CD4-positive, alpha-beta T cell (primary cell): ENCODE measurements at regions not wholly inside any gene's neighbourhood (a gene's known extent, or its start where the extent isn't known, plus 50 kb on each side); places are given as distances from the start of the nearest gene placed in this dataset.

Source experiments
- ATAC-seq: fragments of 200-7000 bp; cut with Tn5 transposase; one replicate; pipeline ENCODE4 v1.10.0; 2022; ENCODE audit warnings: mild to moderate bottlenecking; ENCODE audit not compliant: poor library complexity
- CTCF ChIA-PET: fragments of 350-600 bp; sonication (Branson Sonifier 250); formaldehyde crosslinking; loops from one replicate; lab custom pipeline; 2021; ENCODE audit warnings: antibody characterized with exemption, inconsistent platforms; lab: Charles Lee
- POLR2A ChIA-PET: fragments of 350-600 bp; sonication (Branson Sonifier 250); formaldehyde crosslinking; loops from one replicate; lab custom pipeline; 2021; ENCODE audit warnings: antibody characterized with exemption, inconsistent platforms; lab: Charles Lee
- DNase-seq, 14 experiments: peaks; one replicate each; pipeline ENCODE4 v3.0.0-alpha.2; 2013 to 2020; ENCODE audit warnings: mixed read lengths in 2 of 14
- H3K27ac ChIP-seq, 2 donors: one replicate each; pipeline versions ENCODE4 v1.5.1 to v1.7.0; 2013; ENCODE audit warnings: low read length in 2 of 2, low read depth in 1 of 2, mild to moderate bottlenecking in 1 of 2
- H3K27me3 ChIP-seq, 2 experiments: 1 replicate in 1 of 2; 2 replicates in 1 of 2; pipeline versions ENCODE4 v1.6.1 to v1.7.0; 2013; ENCODE audit warnings: low read length in 2 of 2, control low read depth in 1 of 2, mild to moderate bottlenecking in 1 of 2, moderate library complexity in 1 of 2; ENCODE audit not compliant: insufficient read depth in 2 of 2, control insufficient read depth in 1 of 2
- H3K36me3 ChIP-seq: one replicate; pipeline ENCODE4 v1.6.1; 2013; ENCODE audit warnings: low read length, control low read depth; ENCODE audit not compliant: insufficient read depth
- H3K4me1 ChIP-seq: one replicate; pipeline ENCODE4 v1.6.1; 2013; ENCODE audit warnings: low read length, control low read depth; ENCODE audit not compliant: insufficient read depth
- H3K4me3 ChIP-seq: one replicate; pipeline ENCODE4 v1.5.1; 2013; ENCODE audit warnings: mild to moderate bottlenecking, low read length, moderate library complexity
- H3K9me3 ChIP-seq, 2 experiments: 1 replicate in 1 of 2; 2 replicates in 1 of 2; pipeline versions ENCODE4 v1.6.1 to v1.7.0; 2013; ENCODE audit warnings: low read length in 2 of 2, mild to moderate bottlenecking in 2 of 2, control low read depth in 1 of 2, moderate library complexity in 1 of 2; ENCODE audit not compliant: control insufficient read depth in 1 of 2, insufficient read depth in 1 of 2
- H3K27ac Mint-ChIP-seq: one replicate; pipeline ENCODE4 v1.8.0; 2020; ENCODE audit warnings: mixed read lengths
- H3K27me3 Mint-ChIP-seq: one replicate; pipeline ENCODE4 v1.8.0; 2021; ENCODE audit warnings: mixed read lengths
- H3K36me3 Mint-ChIP-seq: one replicate; pipeline ENCODE4 v1.8.0; 2021; ENCODE audit warnings: low read depth, mixed read lengths
- H3K4me1 Mint-ChIP-seq: one replicate; pipeline ENCODE4 v1.8.0; 2021; ENCODE audit warnings: low read depth, mixed read lengths
- H3K4me3 Mint-ChIP-seq: one replicate; pipeline ENCODE4 v1.8.0; 2020; ENCODE audit warnings: mild to moderate bottlenecking, mixed read lengths
- H3K9me3 Mint-ChIP-seq: one replicate; pipeline ENCODE4 v1.8.0; 2020; ENCODE audit warnings: mixed read lengths
- CTCF ChIP-seq: fragments of 200-600 bp; IDR thresholded peaks from one replicate; pipeline ENCODE4 v1.8.0; 2022; ENCODE audit warnings: antibody characterized with exemption, mild to moderate bottlenecking
- intact Hi-C, 2 experiments: fragments of 100-400 bp; cut with DNase I in 1 of 2; cut with micrococcal nuclease in 1 of 2; formaldehyde crosslinking; loops; one replicate each; pipeline versions ENCODE4 v1.15.1 to v1.9.0; 2023 to 2025; cut with DNase I, micrococcal nuclease

DNA sequence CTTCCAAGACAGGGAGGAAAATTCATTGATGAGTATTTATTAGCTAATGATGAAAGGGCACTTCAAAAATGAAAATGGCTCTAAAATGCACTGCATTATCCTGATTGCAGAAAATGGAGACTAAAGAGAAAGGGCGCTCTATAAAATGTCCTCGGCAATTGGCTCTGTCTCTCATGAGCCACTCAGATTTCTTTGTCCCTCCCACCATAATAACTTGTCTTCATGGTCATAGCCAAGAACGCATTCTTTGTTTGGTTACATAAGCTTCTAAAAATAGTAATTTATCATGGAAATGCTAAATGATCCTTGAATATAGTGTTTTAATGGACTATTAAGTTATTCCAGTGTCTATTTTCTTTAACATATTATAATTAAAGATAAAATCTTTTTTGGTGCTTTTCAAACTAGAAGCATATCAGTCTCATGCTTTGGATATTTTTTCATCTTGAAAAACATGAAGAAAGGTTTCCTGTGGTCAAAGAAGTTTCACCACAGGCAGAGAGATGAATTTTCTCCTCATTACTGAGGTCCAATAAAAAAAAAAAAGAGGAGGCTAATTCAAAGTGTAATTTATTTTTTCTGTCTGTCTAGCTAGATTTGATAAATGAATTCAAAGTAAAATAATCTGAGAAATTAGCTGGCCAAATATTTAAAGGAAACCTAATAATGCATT lies 238.1 kb upstream of the BLID start:
- ChIA-PET POLR2A (no interaction called here), CTCF (no interaction called here)
- DNase-seq (no peak), ATAC-seq (no peak)
- H3K9me3 ChIP-seq, result no peaks in the 10 kb centered on the region
- peaks cover 9% of the 10 kb centered on the region for H3K27me3 Mint-ChIP-seq
- no peaks in the 10 kb centered on the region for H3K27me3 ChIP-seq
- no peak overlapping the region for H3K27ac ChIP-seq
- no peaks in the 10 kb centered on the region for H3K4me1 ChIP-seq
- intact Hi-C loops, result no loop called here
- no peaks in the 10 kb centered on the region for H3K9me3 Mint-ChIP-seq
- no peak for TF ChIP-seq CTCF
- H3K27ac Mint-ChIP-seq, result no peak overlapping the region
- no peaks in the 10 kb centered on the region for H3K4me1 Mint-ChIP-seq
- no peak overlapping the region for H3K4me3 Mint-ChIP-seq
- no peaks in the 10 kb centered on the region for H3K36me3 ChIP-seq
- H3K36me3 Mint-ChIP-seq, result no peaks in the 10 kb centered on the region
- H3K4me3 ChIP-seq, result no peak overlapping the region

- TF ChIP-seq CTCF, result no peak
- POLR2A ChIA-PET, result no interaction called here
- no peaks in the 10 kb centered on the region for H3K9me3 ChIP-seq
- peaks cover 9% of the 10 kb centered on the region for H3K27me3 Mint-ChIP-seq
- H3K4me1 ChIP-seq, result no peaks in the 10 kb centered on the region
- H3K27me3 ChIP-seq, result no peaks in the 10 kb centered on the region
- intact Hi-C loops, result no loop called here
- ATAC-seq (no peak), DNase-seq (no peak)
- no peaks in the 10 kb centered on the region for H3K4me1 Mint-ChIP-seq
- no peak overlapping the region for H3K27ac Mint-ChIP-seq
- no peak overlapping the region for H3K4me3 Mint-ChIP-seq
- H3K27ac ChIP-seq, result no peak overlapping the region
- no peak overlapping the region for H3K4me3 ChIP-seq
- H3K9me3 Mint-ChIP-seq, result no peaks in the 10 kb centered on the region
- CTCF ChIA-PET, result no interaction called here
- H3K36me3 Mint-ChIP-seq, result no peaks in the 10 kb centered on the region
- no peaks in the 10 kb centered on the region for H3K36me3 ChIP-seq
Measured at GRCh38 chr11:122353561-122353960, 237.5 kb upstream of the BLID start.

DNA sequence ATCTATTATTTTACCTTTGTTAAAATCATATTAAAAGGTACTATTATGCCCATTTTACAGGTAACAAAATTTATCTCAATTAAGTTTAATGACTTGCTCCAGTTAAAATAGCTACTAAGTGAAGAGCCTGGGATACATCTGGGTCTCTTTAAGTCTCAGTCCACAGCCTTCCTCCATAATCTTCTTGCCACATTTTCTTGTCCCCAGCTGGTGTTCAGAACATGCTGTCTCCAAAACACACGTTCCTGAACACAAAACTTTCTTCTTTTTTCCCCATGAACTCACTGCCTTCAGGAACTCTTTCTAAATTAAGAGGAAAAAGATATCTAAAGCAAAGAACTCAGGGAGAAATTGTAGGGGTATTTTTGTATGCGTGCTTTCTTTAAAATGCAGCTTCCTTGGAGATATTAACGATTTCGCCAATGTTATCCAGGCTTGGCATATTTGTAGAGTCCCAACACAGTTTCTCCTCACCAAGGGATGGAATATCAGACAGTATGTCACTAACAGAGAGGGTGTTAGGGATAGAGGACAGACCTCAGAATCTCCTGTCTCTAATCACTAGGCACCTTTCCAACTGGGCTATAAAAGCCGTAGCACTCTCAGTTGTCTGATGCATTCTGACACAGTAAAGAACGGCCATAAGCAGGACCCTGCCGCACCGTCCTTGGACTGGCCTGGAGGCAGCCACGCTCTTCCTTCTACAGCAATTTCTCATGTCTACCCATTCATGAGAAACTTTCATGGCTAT lies 232.8 kb upstream of the BLID start:
- H3K4me1 Mint-ChIP-seq, result no peaks in the 10 kb centered on the region
- Histone ChIP-seq H3K27me3 (no peaks in the 10 kb centered on the region), H3K4me1 (no peaks in the 10 kb centered on the region), H3K9me3 (no peaks in the 10 kb centered on the region), H3K27ac (no peak overlapping the region), H3K4me3 (no peak overlapping the region), H3K36me3 (no peaks in the 10 kb centered on the region)
- no peak overlapping the region for H3K4me3 Mint-ChIP-seq
- DNase-seq (no peak), ATAC-seq (no peak)
- no peaks in the 10 kb centered on the region for H3K36me3 Mint-ChIP-seq
- no peak overlapping the region for H3K27ac Mint-ChIP-seq
- ChIA-PET POLR2A (no interaction called here), CTCF (no interaction called here)
- peaks cover 9% of the 10 kb centered on the region for H3K27me3 Mint-ChIP-seq
- TF ChIP-seq CTCF, result no peak
- no peaks in the 10 kb centered on the region for H3K9me3 Mint-ChIP-seq
- intact Hi-C loops, result no loop called here
